ENCODE measurements at regions not wholly inside any gene's neighbourhood (a gene's known extent, or its start where the extent isn't known, plus 50 kb on each side); places are given as distances from the start of the nearest gene placed in this dataset.

GRCh38 chr18:71976744-71977143 lies 567.4 kb downstream of the CBLN2 start:
- Mint-ChIP-seq H3K4me3 (no peak overlapping the region), H3K9me3 (no peaks in the 10 kb centered on the region), H3K36me3 (no peaks in the 10 kb centered on the region), H3K4me1 (ENCODE audit: unreplicated experiment) (no peaks in the 10 kb centered on the region), H3K27ac (no peak overlapping the region), H3K27me3 (no peaks in the 10 kb centered on the region)
- TF ChIP-seq, protein P1, sequence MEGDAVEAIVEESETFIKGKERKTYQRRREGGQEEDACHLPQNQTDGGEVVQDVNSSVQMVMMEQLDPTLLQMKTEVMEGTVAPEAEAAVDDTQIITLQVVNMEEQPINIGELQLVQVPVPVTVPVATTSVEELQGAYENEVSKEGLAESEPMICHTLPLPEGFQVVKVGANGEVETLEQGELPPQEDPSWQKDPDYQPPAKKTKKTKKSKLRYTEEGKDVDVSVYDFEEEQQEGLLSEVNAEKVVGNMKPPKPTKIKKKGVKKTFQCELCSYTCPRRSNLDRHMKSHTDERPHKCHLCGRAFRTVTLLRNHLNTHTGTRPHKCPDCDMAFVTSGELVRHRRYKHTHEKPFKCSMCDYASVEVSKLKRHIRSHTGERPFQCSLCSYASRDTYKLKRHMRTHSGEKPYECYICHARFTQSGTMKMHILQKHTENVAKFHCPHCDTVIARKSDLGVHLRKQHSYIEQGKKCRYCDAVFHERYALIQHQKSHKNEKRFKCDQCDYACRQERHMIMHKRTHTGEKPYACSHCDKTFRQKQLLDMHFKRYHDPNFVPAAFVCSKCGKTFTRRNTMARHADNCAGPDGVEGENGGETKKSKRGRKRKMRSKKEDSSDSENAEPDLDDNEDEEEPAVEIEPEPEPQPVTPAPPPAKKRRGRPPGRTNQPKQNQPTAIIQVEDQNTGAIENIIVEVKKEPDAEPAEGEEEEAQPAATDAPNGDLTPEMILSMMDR (conservative IDR thresholded peaks at IDR 0.05) = no peak
- DNase-seq (ENCODE audit: extremely low spot score, unreplicated experiment) = no peak

DNA sequence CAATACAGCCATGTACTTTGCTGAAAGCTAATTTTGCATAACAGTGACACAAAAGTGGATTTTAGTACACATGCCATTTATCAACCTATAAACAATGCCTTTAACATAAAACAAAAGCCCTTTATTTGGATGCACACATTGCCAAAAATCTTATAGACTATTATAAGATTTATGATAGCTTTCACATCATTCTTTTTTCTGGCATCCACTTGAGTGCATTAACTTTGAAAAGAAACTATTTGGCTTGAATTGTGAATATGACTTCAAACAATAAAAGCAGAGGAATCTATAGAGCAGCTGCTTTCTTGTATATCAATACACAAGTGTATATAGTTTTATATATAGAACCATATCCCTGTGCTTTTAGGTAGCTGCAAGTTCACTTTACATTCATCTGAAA lies 577.4 kb downstream of the CBLN2 start:
- no peak for DNase-seq (ENCODE audit: extremely low spot score, unreplicated experiment)
- no peak overlapping the region for H3K27ac Mint-ChIP-seq
- TF ChIP-seq, protein P1 (conservative IDR thresholded peaks at IDR 0.05) = no peak
- no peaks in the 10 kb centered on the region for H3K9me3 Mint-ChIP-seq
- H3K4me1 Mint-ChIP-seq (ENCODE audit: unreplicated experiment) = no peaks in the 10 kb centered on the region
- no peaks in the 10 kb centered on the region for H3K36me3 Mint-ChIP-seq
- H3K4me3 Mint-ChIP-seq = no peak overlapping the region
- no peaks in the 10 kb centered on the region for H3K27me3 Mint-ChIP-seq

GRCh38 chr18:71958605-71959004 lies 585.5 kb downstream of the CBLN2 start:
- H3K4me1 Mint-ChIP-seq (ENCODE audit: unreplicated experiment) = no peaks in the 10 kb centered on the region
- H3K27me3 Mint-ChIP-seq = no peaks in the 10 kb centered on the region
- no peak overlapping the region for H3K27ac Mint-ChIP-seq
- H3K4me3 Mint-ChIP-seq = no peak overlapping the region
- TF ChIP-seq, protein P1 (conservative IDR thresholded peaks at IDR 0.05) = no peak
- H3K9me3 Mint-ChIP-seq = no peaks in the 10 kb centered on the region
- no peak for DNase-seq (ENCODE audit: extremely low spot score, unreplicated experiment)
- no peaks in the 10 kb centered on the region for H3K36me3 Mint-ChIP-seq

DNA sequence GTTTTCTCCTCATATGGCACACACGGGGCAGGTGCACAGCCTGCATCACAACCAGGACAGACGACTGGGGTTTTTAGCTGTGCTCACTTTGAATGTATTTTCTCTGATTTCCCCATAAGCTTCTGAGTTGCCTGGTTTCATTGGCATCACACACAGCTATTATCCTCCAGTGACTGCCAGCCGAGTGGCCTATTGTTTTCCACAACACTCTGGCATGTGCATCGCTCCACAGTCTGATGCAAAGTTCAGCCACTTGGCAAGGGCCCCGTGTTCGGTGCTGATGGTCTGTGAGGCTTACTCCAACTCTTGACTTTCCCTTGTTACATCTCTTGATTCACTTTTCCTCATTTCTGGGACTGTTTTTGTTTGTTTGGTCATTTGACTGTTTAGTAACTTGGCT lies 593.1 kb downstream of the CBLN2 start:
- Mint-ChIP-seq H3K9me3 (no peaks in the 10 kb centered on the region), H3K27ac (no peak overlapping the region), H3K27me3 (no peaks in the 10 kb centered on the region), H3K4me1 (ENCODE audit: unreplicated experiment) (no peaks in the 10 kb centered on the region), H3K4me3 (no peak overlapping the region), H3K36me3 (no peaks in the 10 kb centered on the region)
- TF ChIP-seq, protein P1 (conservative IDR thresholded peaks at IDR 0.05) = no peak
- no peak for DNase-seq (ENCODE audit: extremely low spot score, unreplicated experiment)

- no peaks in the 10 kb centered on the region for H3K36me3 Mint-ChIP-seq
- no peaks in the 10 kb centered on the region for H3K4me1 Mint-ChIP-seq (ENCODE audit: unreplicated experiment)
- no peaks in the 10 kb centered on the region for H3K9me3 Mint-ChIP-seq
- no peak for DNase-seq (ENCODE audit: extremely low spot score, unreplicated experiment)
- no peak overlapping the region for H3K4me3 Mint-ChIP-seq
- TF ChIP-seq, protein P1 (conservative IDR thresholded peaks at IDR 0.05) = no peak
- H3K27me3 Mint-ChIP-seq = no peaks in the 10 kb centered on the region
- H3K27ac Mint-ChIP-seq = no peak overlapping the region
Measured at GRCh38 chr18:71942433-71942832, 601.7 kb downstream of the CBLN2 start.

- Mint-ChIP-seq H3K4me3 (no peak overlapping the region), H3K4me1 (ENCODE audit: unreplicated experiment) (no peaks in the 10 kb centered on the region), H3K36me3 (no peaks in the 10 kb centered on the region), H3K27me3 (no peaks in the 10 kb centered on the region), H3K9me3 (no peaks in the 10 kb centered on the region), H3K27ac (no peak overlapping the region)
- DNase-seq (ENCODE audit: extremely low spot score, unreplicated experiment) = no peak
- TF ChIP-seq, protein P1 (conservative IDR thresholded peaks at IDR 0.05) = no peak
Measured at GRCh38 chr18:71939483-71939882, 604.7 kb downstream of the CBLN2 start.

Measured in type B pancreatic cell (in vitro differentiated cells).